IMR-90 (cell line): ENCODE measurements at regions not wholly inside any gene's neighbourhood (a gene's known extent, or its start where the extent isn't known, plus 50 kb on each side); places are given as distances from the start of the nearest gene placed in this dataset.

Source experiments
- ATAC-seq: fragments of 200-7000 bp; cut with Tn5 transposase; 2 replicates; pipeline ENCODE4 v1.9.1; 2020; ENCODE audit warnings: low read depth, mild to moderate bottlenecking, moderate library complexity
- BruUV-seq: library from RNA; stranded (reverse); fragments of 400-500 nt; replicated peaks from 2 replicates; lab custom pipeline; 2021; lab: Mats Ljungman, UMichigan
- CTCF ChIA-PET: fragments of 300-600 bp; formaldehyde crosslinking; extraction: SDS; loops from one replicate; lab custom pipeline; 2021; ENCODE audit warnings: antibody characterized with exemption; lab: Yijun Ruan, JAX
- POLR2A ChIA-PET: fragments of 300-600 bp; sonication (Branson Sonifier 250); formaldehyde crosslinking; loops from one replicate; lab custom pipeline; 2022; ENCODE audit warnings: antibody characterized with exemption; ENCODE audit not compliant: unreplicated experiment; lab: Charles Lee
- DNase-seq: peaks from one replicate; pipeline ENCODE4 v3.0.0; 2013
- H2AFZ ChIP-seq: replicated peaks from 2 replicates; pipeline ENCODE3; 2013; ENCODE audit warnings: low read length, mild to moderate bottlenecking; ENCODE audit not compliant: poor library complexity
- H2AK5ac ChIP-seq: 2 replicates; pipeline ENCODE4 v1.6.1; 2013; ENCODE audit warnings: low read depth, low read length, inconsistent platforms
- H2AK9ac ChIP-seq: replicated peaks from 2 replicates; pipeline ENCODE3; 2013; ENCODE audit warnings: mild to moderate bottlenecking, low read depth, low read length, moderate library complexity; ENCODE audit not compliant: poor library complexity
- H2BK120ac ChIP-seq: 2 replicates; pipeline ENCODE4 v1.6.1; 2013; ENCODE audit warnings: low read depth, low read length, inconsistent platforms
- H2BK15ac ChIP-seq: 3 replicates; pipeline ENCODE4 v1.6.1; 2013; ENCODE audit warnings: low read depth, low read length, inconsistent platforms
- H2BK20ac ChIP-seq: 2 replicates; pipeline ENCODE4 v1.6.1; 2013; ENCODE audit warnings: low read depth, mild to moderate bottlenecking, inconsistent platforms, low read length, moderate library complexity
- H2BK5ac ChIP-seq: 2 replicates; pipeline ENCODE4 v1.6.1; 2013; ENCODE audit warnings: mild to moderate bottlenecking, low read depth, low read length, inconsistent platforms; ENCODE audit not compliant: poor library complexity, severe bottlenecking
- H3K14ac ChIP-seq: replicated peaks from 2 replicates; pipeline ENCODE4 v1.6.1; 2013; ENCODE audit warnings: low read depth, low read length, inconsistent platforms
- H3K18ac ChIP-seq: 2 replicates; pipeline ENCODE4 v1.6.1; 2013; ENCODE audit warnings: low read depth, low read length, control low read depth
- H3K23ac ChIP-seq: 2 replicates; pipeline ENCODE4 v1.6.1; 2013; ENCODE audit warnings: low read depth, low read length, inconsistent platforms
- H3K27ac ChIP-seq: 2 replicates; pipeline ENCODE4 v1.5.1; 2013; ENCODE audit warnings: mild to moderate bottlenecking, control low read depth, low read length; ENCODE audit not compliant: insufficient read depth
- H3K27me3 ChIP-seq: 2 replicates; pipeline ENCODE4 v1.6.1; 2013; ENCODE audit warnings: low read length; ENCODE audit not compliant: control insufficient read depth, insufficient read depth
- H3K36me3 ChIP-seq: 2 replicates; pipeline ENCODE4 v1.6.1; 2013; ENCODE audit warnings: low read length, mixed read lengths; ENCODE audit not compliant: control insufficient read depth, insufficient read depth
- H3K4ac ChIP-seq: 2 replicates; pipeline ENCODE4 v1.6.1; 2013; ENCODE audit warnings: low read depth, low read length, inconsistent platforms
- H3K4me1 ChIP-seq: 2 replicates; pipeline ENCODE4 v1.6.1; 2013; ENCODE audit warnings: low read length, mixed read lengths; ENCODE audit not compliant: control insufficient read depth, insufficient read depth
- H3K4me2 ChIP-seq: 2 replicates; pipeline ENCODE4 v1.6.1; 2013; ENCODE audit warnings: low read depth, mild to moderate bottlenecking, control low read depth, low read length, moderate library complexity
- H3K4me3 ChIP-seq: 2 replicates; pipeline ENCODE4 v1.5.1; 2013; ENCODE audit warnings: low read depth, mild to moderate bottlenecking, control low read depth, low read length, moderate library complexity; ENCODE audit not compliant: insufficient read depth
- H3K56ac ChIP-seq: 2 replicates; pipeline ENCODE4 v1.6.1; 2013; ENCODE audit warnings: low read length, inconsistent platforms; ENCODE audit not compliant: insufficient read depth; ENCODE audit errors: extremely low read depth
- H3K79me1 ChIP-seq, 2 experiments: 2 replicates each; pipeline ENCODE4 v1.6.1; 2013; ENCODE audit warnings: low read length in 2 of 2, inconsistent platforms in 1 of 2, low read depth in 1 of 2
- H3K9ac ChIP-seq: 2 replicates; pipeline ENCODE4 v1.6.1; 2013; ENCODE audit warnings: low read depth, low read length, control low read depth
- H3K9me1 ChIP-seq: 2 replicates; pipeline ENCODE4 v1.6.1; 2013; ENCODE audit warnings: low read length, inconsistent platforms; ENCODE audit not compliant: insufficient read depth
- H3K9me3 ChIP-seq: 2 replicates; pipeline ENCODE4 v1.6.1; 2013; ENCODE audit warnings: low read length; ENCODE audit not compliant: control insufficient read depth, insufficient read depth
- H4K20me1 ChIP-seq: 2 replicates; pipeline ENCODE4 v1.6.1; 2013; ENCODE audit warnings: low read length, inconsistent platforms; ENCODE audit not compliant: insufficient read depth
- H4K5ac ChIP-seq: 2 replicates; pipeline ENCODE4 v1.6.1; 2013; ENCODE audit warnings: mild to moderate bottlenecking, low read depth, low read length, control low read depth
- H4K8ac ChIP-seq, 2 experiments: 2 replicates each; pipeline ENCODE4 v1.6.1; 2013; ENCODE audit warnings: low read depth in 2 of 2, low read length in 2 of 2, control low read depth in 1 of 2, inconsistent platforms in 1 of 2
- H4K91ac ChIP-seq: 2 replicates; pipeline ENCODE4 v1.6.1; 2013; ENCODE audit warnings: low read depth, low read length, inconsistent platforms; ENCODE audit not compliant: insufficient read depth
- BHLHE40 ChIP-seq: fragments of 150-350 bp; IDR thresholded peaks from 2 replicates; pipeline ENCODE4 v1.6.1; 2016; ENCODE audit warnings: mild to moderate bottlenecking, low read depth, low read length
- CEBPB ChIP-seq: IDR thresholded peaks from 2 replicates; pipeline ENCODE4 v1.6.1; 2012; ENCODE audit warnings: low read depth, low read length, improper control_type of control experiment
- CHD1 ChIP-seq: IDR thresholded peaks from 2 replicates; pipeline ENCODE4 v1.6.1; 2012; ENCODE audit warnings: low read depth, low read length, improper control_type of control experiment
- CTCF ChIP-seq: conservative IDR thresholded peaks from 2 replicates; pipeline ENCODE4 v1.5.1; 2012; ENCODE audit warnings: mild to moderate bottlenecking, low read depth, low read length, improper control_type of control experiment
- FOS ChIP-seq: fragments of 150-350 bp; IDR thresholded peaks from 2 replicates; pipeline ENCODE4 v1.6.1; 2016; ENCODE audit warnings: low read depth, low read length
- MAFK ChIP-seq: IDR thresholded peaks from 2 replicates; pipeline ENCODE4 v1.6.1; 2012; ENCODE audit warnings: low read depth, low read length, improper control_type of control experiment
- MAZ ChIP-seq: IDR thresholded peaks from 2 replicates; pipeline ENCODE4 v1.6.1; 2012; ENCODE audit warnings: low read depth, mild to moderate bottlenecking, low read length, improper control_type of control experiment, moderate library complexity, borderline replicate concordance
- MXI1 ChIP-seq: IDR thresholded peaks from 2 replicates; pipeline ENCODE4 v1.6.1; 2012; ENCODE audit warnings: low read depth, mild to moderate bottlenecking, low read length, moderate library complexity, borderline replicate concordance
- NFE2L2 ChIP-seq: fragments of 150-350 bp; IDR thresholded peaks from 2 replicates; pipeline ENCODE4 v1.6.1; 2016; ENCODE audit warnings: low read depth, mild to moderate bottlenecking, low read length
- POLR2A ChIP-seq: IDR thresholded peaks from 2 replicates; pipeline ENCODE4 v1.6.1; 2012; ENCODE audit warnings: mild to moderate bottlenecking, low read depth, low read length
- RAD21 ChIP-seq: IDR thresholded peaks from 2 replicates; pipeline ENCODE4 v1.6.1; 2012; ENCODE audit warnings: low read length, improper control_type of control experiment
- RCOR1 ChIP-seq: IDR thresholded peaks from 2 replicates; pipeline ENCODE4 v1.6.1; 2012; ENCODE audit warnings: mild to moderate bottlenecking, low read length, improper control_type of control experiment; ENCODE audit not compliant: insufficient replicate concordance
- RFX5 ChIP-seq: IDR thresholded peaks from 2 replicates; pipeline ENCODE4 v1.8.0; 2012; ENCODE audit warnings: low read depth, mild to moderate bottlenecking, low read length, moderate library complexity
- SMC3 ChIP-seq: fragments of 150-350 bp; IDR thresholded peaks from 2 replicates; pipeline ENCODE4 v1.6.1; 2016; ENCODE audit warnings: low read depth, mild to moderate bottlenecking, antibody characterized with exemption, low read length, moderate library complexity
- USF2 ChIP-seq: fragments of 150-350 bp; IDR thresholded peaks from 2 replicates; pipeline ENCODE4 v1.6.1; 2017; ENCODE audit warnings: mild to moderate bottlenecking, antibody characterized with exemption, low read length, low read depth
- whole genome bisulfite sequencing, 2 experiments: methylation state at CpG; one replicate each; pipeline versions ENCODE4 v1.1.5 to v1.1.7; 2013; ENCODE audit warnings: missing lambda C conversion rate in 2 of 2; ENCODE audit not compliant: insufficient read length in 1 of 2; ENCODE audit errors: extremely low coverage in 2 of 2; 5-methylcytosine and 5-hydroxymethylcytosine counted together
- dilution Hi-C: fragments of 300-500 bp; cut with HindIII; formaldehyde crosslinking; loops from one replicate; pipeline ENCODE4 v1.14.3; 2018; ENCODE audit warnings: low sequenced_read_pairs; ENCODE audit not compliant: unreplicated experiment
- in situ Hi-C: fragments of 300-500 bp; cut with MboI; formaldehyde crosslinking; loops from 3 replicates; pipeline ENCODE4 v1.14.3; 2019; ENCODE audit warnings: low sequenced_read_pairs, inconsistent platforms, mixed read lengths
- intact Hi-C: fragments of 100-400 bp; cut with micrococcal nuclease; formaldehyde crosslinking; loops from 2 replicates; pipeline ENCODE4 v1.10.0; 2022
- TF ChIP-seq, protein P1 (sequence below): fragments of 150-350 bp; IDR thresholded peaks from 2 replicates; pipeline ENCODE4 v1.6.1; 2016; ENCODE audit warnings: low read depth, mild to moderate bottlenecking, low read length, moderate library complexity, borderline replicate concordance

DNA sequence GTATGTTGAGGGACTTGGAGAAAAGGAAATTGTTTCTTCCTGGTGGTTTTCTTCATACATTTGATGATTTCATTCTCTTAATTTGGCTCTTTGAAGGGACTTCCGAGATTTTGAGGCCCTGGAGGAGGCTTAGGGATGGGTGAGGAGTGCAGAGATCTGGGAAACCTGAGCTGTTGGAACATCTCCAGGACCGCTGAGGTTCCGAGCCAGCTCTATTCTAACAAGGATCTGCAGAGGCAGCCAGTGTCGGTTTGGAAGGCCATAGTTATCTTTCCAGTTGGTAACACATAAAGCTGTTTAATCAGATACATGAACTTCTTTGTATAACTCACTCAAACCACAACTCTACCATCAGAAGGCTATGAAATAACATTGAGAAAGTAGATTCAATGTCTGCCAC lies 70.3 kb upstream of the UPP2 start:
- H3K79me1 ChIP-seq = no peaks in the 10 kb centered on the region
- in situ Hi-C loops (loop anchor here (5.0 kb wide), 1 partner anchor 716 kb away; no protein-coding TSS in a partner anchor), intact Hi-C loops (no loop called here), dilution Hi-C loops (no loop called here)
- TF ChIP-seq BHLHE40 (no peak), RFX5 (no peak), CEBPB (no peak), NFE2L2 (no peak), POLR2A (no peak), FOS (no peak), MXI1 (no peak), MAFK (no peak), SMC3 (no peak), USF2 (no peak), MAZ (no peak), RCOR1 (no peak), RAD21 (no peak), CHD1 (no peak), CTCF (no peak)
- TF ChIP-seq, protein P1, sequence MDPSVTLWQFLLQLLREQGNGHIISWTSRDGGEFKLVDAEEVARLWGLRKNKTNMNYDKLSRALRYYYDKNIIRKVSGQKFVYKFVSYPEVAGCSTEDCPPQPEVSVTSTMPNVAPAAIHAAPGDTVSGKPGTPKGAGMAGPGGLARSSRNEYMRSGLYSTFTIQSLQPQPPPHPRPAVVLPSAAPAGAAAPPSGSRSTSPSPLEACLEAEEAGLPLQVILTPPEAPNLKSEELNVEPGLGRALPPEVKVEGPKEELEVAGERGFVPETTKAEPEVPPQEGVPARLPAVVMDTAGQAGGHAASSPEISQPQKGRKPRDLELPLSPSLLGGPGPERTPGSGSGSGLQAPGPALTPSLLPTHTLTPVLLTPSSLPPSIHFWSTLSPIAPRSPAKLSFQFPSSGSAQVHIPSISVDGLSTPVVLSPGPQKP = no peak
- H3K14ac ChIP-seq = no peak overlapping the region
- no peak overlapping the region for H4K91ac ChIP-seq
- H3K4me3 ChIP-seq = no peak overlapping the region
- H2AFZ ChIP-seq = no peak overlapping the region
- no peak overlapping the region for H2BK5ac ChIP-seq
- no peak overlapping the region for H3K18ac ChIP-seq
- no peak overlapping the region for H2BK20ac ChIP-seq
- H2AK9ac ChIP-seq = no peak overlapping the region
- H2BK15ac ChIP-seq = no peak overlapping the region
- H3K27ac ChIP-seq = no peak overlapping the region
- H4K5ac ChIP-seq = no peak overlapping the region
- H4K8ac ChIP-seq = no peak overlapping the region
- no peaks in the 10 kb centered on the region for H4K20me1 ChIP-seq
- no peak overlapping the region for H2AK5ac ChIP-seq
- no peaks in the 10 kb centered on the region for H3K36me3 ChIP-seq
- BruUV-seq = no TSS peak
- no peak overlapping the region for H3K4me2 ChIP-seq
- no peaks in the 10 kb centered on the region for H3K9me3 ChIP-seq
- ChIA-PET POLR2A (no interaction called here), CTCF (interaction anchor here (0.6 to 1.2 kb wide), 2 partner anchors 74 to 618 kb away, joined by 3 read pairs; no protein-coding TSS in a partner anchor)
- H3K4me1 ChIP-seq = no peaks in the 10 kb centered on the region
- no peak for ATAC-seq
- H3K9me1 ChIP-seq = no peaks in the 10 kb centered on the region
- no peak overlapping the region for H3K4ac ChIP-seq
- WGBS, 2 experiments = 60% methylated on average over 1 of the region's 4 CpGs; no CpG with 5 or more reads in 1 of the 2 experiments
- no peak overlapping the region for H3K23ac ChIP-seq
- no peak for DNase-seq
- H3K27me3 ChIP-seq = peaks cover 14% of the 10 kb centered on the region
- no peak overlapping the region for H3K56ac ChIP-seq
- H2BK120ac ChIP-seq = no peak overlapping the region
- H3K9ac ChIP-seq = no peak overlapping the region
